GM23248 (cell line): ENCODE measurements at regions not wholly inside any gene's neighbourhood (a gene's known extent, or its start where the extent isn't known, plus 50 kb on each side); places are given as distances from the start of the nearest gene placed in this dataset.

Source experiments
- EZH2 ChIP-seq: fragments of 200-600 bp; sonication (generic); IDR thresholded peaks from 2 replicates; pipeline ENCODE4 v1.6.1; 2018; ENCODE audit warnings: antibody characterized with exemption, mild to moderate bottlenecking; ENCODE audit not compliant: insufficient read depth, poor library complexity, severe bottlenecking
- EZH2phosphoT487 ChIP-seq: fragments of 200-600 bp; sonication (generic); IDR thresholded peaks from 2 replicates; pipeline ENCODE4 v1.6.1; 2018; ENCODE audit warnings: antibody characterized with exemption, moderate library complexity, mild to moderate bottlenecking, low read depth; ENCODE audit not compliant: insufficient read depth

DNA sequence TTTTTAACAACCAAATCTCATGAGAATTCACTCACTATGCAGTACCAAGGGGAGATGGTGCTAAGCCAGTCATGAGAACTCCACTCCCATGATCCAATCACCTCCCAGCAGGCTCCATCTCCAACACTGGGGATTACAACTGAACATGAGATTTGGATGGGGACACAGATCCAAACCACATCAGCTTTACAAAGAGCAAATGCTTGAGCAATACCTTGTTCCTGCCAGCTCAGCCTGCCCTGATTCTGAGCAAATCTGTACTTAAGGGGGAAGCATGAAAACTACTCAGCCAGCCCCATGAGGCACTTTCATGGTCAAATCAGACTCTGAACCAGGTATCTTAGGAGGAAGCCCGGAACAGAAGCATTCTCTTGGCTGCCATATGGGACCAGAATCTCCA lies 259.9 kb downstream of the TBC1D4 start:
- TF ChIP-seq EZH2 (no peak), EZH2phosphoT487 (no peak)
